SK-N-SH treated with all-trans-retinoic acid at 6 μM for 48 hours (cell line): ENCODE measurements at regions not wholly inside any gene's neighbourhood (a gene's known extent, or its start where the extent isn't known, plus 50 kb on each side); places are given as distances from the start of the nearest gene placed in this dataset.

Source experiments
- ATAC-seq: fragments of 200-7000 bp; cut with Tn5 transposase; 3 replicates; pipeline ENCODE4 v1.9.1; 2020; ENCODE audit warnings: mild to moderate bottlenecking, moderate library complexity
- BACH2 ChIP-seq: fragments of 250-450 bp; sonication (Bioruptor Pico); IDR thresholded peaks from 2 replicates; pipeline ENCODE4 v1.9.0; 2021; ENCODE audit warnings: mild to moderate bottlenecking, borderline replicate concordance
- CSRNP3 ChIP-seq: fragments of 250-450 bp; sonication (Bioruptor Pico); IDR thresholded peaks from 2 replicates; pipeline ENCODE4 v1.5.1; 2021; ENCODE audit warnings: mild to moderate bottlenecking, moderate library complexity
- ESRRG ChIP-seq: fragments of 250-450 bp; sonication (Bioruptor Pico); IDR thresholded peaks from 2 replicates; pipeline ENCODE4 v1.6.1; 2021; ENCODE audit warnings: mild to moderate bottlenecking
- ISL1 ChIP-seq: fragments of 250-450 bp; sonication (Bioruptor Pico); IDR thresholded peaks from 2 replicates; pipeline ENCODE4 v2.1.2; 2022; ENCODE audit warnings: mild to moderate bottlenecking, moderate library complexity
- PPARA ChIP-seq: fragments of 250-450 bp; sonication (Bioruptor Pico); IDR thresholded peaks from 2 replicates; pipeline ENCODE4 v1.5.0; 2020; ENCODE audit warnings: mild to moderate bottlenecking, borderline replicate concordance
- RARB ChIP-seq: fragments of 250-450 bp; sonication (Bioruptor Pico); IDR thresholded peaks from 2 replicates; pipeline ENCODE4 v1.8.0; 2021; ENCODE audit warnings: mild to moderate bottlenecking, moderate library complexity
- SNAI2 ChIP-seq: fragments of 250-450 bp; sonication (Bioruptor Pico); IDR thresholded peaks from 2 replicates; pipeline ENCODE4 v1.5.0; 2020; ENCODE audit warnings: mild to moderate bottlenecking, moderate library complexity
- TCF4 ChIP-seq: fragments of 250-450 bp; sonication (Bioruptor Pico); IDR thresholded peaks from 2 replicates; pipeline ENCODE4 v1.8.0; 2021; ENCODE audit warnings: mild to moderate bottlenecking, moderate library complexity, borderline replicate concordance
- TOX ChIP-seq: fragments of 250-450 bp; sonication (Bioruptor Pico); IDR thresholded peaks from 2 replicates; pipeline ENCODE4 v1.8.0; 2021; ENCODE audit warnings: mild to moderate bottlenecking, moderate library complexity, borderline replicate concordance
- TSHZ2 ChIP-seq: fragments of 250-450 bp; sonication (Bioruptor Pico); IDR thresholded peaks from 2 replicates; pipeline ENCODE4 v1.5.0; 2020; ENCODE audit warnings: mild to moderate bottlenecking, moderate library complexity
- ZC3H10 ChIP-seq: fragments of 250-450 bp; sonication (Bioruptor Pico); IDR thresholded peaks from 2 replicates; pipeline ENCODE4 v1.5.1; 2021; ENCODE audit warnings: mild to moderate bottlenecking, moderate library complexity
- ZFP3 ChIP-seq: fragments of 250-450 bp; sonication (Bioruptor Pico); IDR thresholded peaks from 2 replicates; pipeline ENCODE4 v1.5.0; 2020; ENCODE audit warnings: mild to moderate bottlenecking, moderate library complexity
- ZFP30 ChIP-seq: fragments of 450-650 bp; formaldehyde crosslinking; IDR thresholded peaks from 2 replicates; pipeline ENCODE4 v1.5.0; 2022; ENCODE audit warnings: mild to moderate bottlenecking, moderate library complexity
- ZNF565 ChIP-seq: fragments of 450-650 bp; formaldehyde crosslinking; conservative IDR thresholded peaks from 2 replicates; pipeline ENCODE4 v1.5.0; 2020; ENCODE audit warnings: low read depth, mild to moderate bottlenecking, moderate library complexity
- TF ChIP-seq, protein P1 (sequence below): fragments of 250-450 bp; sonication (Bioruptor Pico); IDR thresholded peaks from 2 replicates; pipeline ENCODE4 v1.5.1; 2020; ENCODE audit warnings: low read depth, mild to moderate bottlenecking, moderate library complexity
- TF ChIP-seq, protein P2 (sequence below): fragments of 250-450 bp; sonication (Bioruptor Pico); IDR thresholded peaks from 2 replicates; pipeline ENCODE4 v1.8.0; 2020; ENCODE audit warnings: mild to moderate bottlenecking, moderate library complexity, borderline replicate concordance

DNA sequence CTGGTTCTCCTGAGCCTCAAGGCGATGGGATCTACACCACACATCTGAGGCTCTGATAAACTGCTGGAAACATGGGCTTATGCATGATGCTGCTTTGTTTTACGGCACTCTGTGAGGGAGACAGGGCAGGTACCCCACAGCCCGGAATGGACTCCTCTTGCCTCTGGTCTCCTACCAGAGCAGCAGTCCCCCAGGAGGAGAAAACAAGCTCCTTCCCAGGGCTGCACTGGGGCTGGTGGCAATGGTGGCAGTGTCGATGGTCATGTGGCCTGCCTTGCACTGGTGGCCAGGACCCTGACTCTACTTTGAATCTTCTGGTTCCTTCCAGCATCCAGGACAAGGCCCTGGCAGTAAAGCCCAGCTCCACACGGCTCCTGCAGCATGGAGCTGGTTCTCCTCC is 79.4 kb downstream of the TOMM20 start:
- TF ChIP-seq TCF4 (CRISPR knock-in tag) (no peak), ZFP3 (CRISPR knock-in tag) (no peak)

GRCh38 chr1:235047331-235047871 is 81.2 kb downstream of the TOMM20 start:
- TF ChIP-seq ZFP30 (CRISPR knock-in tag), result no peak
- TF ChIP-seq RARB (CRISPR knock-in tag), result no peak
- no peak for TF ChIP-seq TCF4 (CRISPR knock-in tag)
- TF ChIP-seq PPARA (CRISPR knock-in tag), result no peak
- no peak for TF ChIP-seq CSRNP3 (CRISPR knock-in tag)
- TF ChIP-seq ESRRG, result no peak
- TF ChIP-seq ISL1 (CRISPR knock-in tag), result no peak
- TF ChIP-seq, protein P1, sequence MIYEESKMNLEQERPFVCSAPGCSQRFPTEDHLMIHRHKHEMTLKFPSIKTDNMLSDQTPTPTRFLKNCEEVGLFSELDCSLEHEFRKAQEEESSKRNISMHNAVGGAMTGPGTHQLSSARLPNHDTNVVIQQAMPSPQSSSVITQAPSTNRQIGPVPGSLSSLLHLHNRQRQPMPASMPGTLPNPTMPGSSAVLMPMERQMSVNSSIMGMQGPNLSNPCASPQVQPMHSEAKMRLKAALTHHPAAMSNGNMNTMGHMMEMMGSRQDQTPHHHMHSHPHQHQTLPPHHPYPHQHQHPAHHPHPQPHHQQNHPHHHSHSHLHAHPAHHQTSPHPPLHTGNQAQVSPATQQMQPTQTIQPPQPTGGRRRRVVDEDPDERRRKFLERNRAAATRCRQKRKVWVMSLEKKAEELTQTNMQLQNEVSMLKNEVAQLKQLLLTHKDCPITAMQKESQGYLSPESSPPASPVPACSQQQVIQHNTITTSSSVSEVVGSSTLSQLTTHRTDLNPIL (CRISPR knock-in tag), result no peak
- TF ChIP-seq ZNF565 (CRISPR knock-in tag), result no peak
- no peak for TF ChIP-seq TSHZ2 (CRISPR knock-in tag)
- TF ChIP-seq ZFP3 (CRISPR knock-in tag), result no peak
- ATAC-seq, result peak; percentile 27

More for the DNA sequence above, 79.4 kb downstream of the TOMM20 start:
- no peak for ATAC-seq

DNA sequence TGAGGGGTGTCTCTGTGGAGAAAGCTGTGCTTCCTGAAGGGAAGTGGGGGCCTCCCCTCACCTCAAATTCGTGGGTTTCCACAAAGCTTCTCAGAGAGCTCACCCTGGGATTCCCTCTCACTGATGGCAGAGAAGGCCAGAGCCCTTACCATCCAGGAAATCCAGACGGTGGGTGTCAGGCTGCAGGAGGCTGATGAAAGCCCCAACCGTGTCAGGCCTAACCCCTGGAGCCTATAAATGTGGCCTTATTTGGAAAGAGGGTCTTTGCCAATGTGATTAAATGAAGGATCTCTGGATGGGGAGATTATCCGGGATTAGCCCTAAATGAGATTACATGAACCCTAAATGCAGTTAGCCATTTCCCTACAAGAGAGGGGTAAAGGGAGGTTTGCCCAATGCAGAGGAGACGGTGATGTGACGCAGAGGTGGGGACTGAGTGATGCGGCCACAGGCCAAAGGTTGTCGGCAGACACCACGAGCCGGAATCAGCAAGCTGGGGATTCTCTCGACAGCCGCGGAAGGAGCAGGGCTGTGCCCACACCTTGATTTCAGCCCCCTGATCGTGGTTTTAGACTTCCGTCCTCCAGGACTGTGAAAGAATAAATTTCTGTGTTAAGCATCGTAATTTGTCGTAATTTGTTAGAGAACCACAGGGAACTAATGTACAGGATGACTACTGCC is 82.6 kb downstream of the TOMM20 start:
- TF ChIP-seq RARB (CRISPR knock-in tag), result no peak
- ATAC-seq, result no peak

DNA sequence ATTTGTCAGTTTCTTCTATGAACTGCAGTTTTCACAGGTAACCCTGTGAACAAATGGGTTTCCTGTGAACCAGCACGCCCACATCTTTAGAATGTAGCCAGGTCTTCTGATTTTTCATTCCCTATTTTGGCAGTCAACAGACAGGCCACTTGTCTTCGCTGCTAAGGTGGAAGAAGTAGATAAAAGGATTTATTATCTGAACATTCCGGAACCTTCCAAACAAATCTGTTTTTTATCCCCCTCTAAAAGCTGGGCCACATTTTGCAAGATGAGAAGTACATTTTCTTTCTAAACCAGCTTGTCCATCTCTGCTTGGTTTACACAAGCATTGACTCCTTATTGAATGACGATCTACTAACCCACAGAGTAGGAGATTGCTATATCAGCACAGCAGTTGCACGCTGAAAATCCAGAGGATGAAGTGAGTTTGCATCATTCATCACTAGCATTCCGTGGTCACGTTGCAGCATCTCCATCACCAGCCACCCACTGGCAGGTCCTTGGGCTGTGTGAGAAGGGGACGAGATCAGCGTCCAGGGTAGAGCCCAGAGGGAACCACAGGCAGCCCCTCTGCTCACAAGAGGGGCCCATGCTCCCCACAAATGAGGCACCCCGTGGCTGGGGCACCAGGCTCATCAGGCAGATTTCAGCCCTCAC is 83.5 kb downstream of the TOMM20 start:
- no peak for ATAC-seq
- TF ChIP-seq, protein P2, sequence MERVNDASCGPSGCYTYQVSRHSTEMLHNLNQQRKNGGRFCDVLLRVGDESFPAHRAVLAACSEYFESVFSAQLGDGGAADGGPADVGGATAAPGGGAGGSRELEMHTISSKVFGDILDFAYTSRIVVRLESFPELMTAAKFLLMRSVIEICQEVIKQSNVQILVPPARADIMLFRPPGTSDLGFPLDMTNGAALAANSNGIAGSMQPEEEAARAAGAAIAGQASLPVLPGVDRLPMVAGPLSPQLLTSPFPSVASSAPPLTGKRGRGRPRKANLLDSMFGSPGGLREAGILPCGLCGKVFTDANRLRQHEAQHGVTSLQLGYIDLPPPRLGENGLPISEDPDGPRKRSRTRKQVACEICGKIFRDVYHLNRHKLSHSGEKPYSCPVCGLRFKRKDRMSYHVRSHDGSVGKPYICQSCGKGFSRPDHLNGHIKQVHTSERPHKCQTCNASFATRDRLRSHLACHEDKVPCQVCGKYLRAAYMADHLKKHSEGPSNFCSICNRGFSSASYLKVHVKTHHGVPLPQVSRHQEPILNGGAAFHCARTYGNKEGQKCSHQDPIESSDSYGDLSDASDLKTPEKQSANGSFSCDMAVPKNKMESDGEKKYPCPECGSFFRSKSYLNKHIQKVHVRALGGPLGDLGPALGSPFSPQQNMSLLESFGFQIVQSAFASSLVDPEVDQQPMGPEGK, result no peak
- TF ChIP-seq BACH2 (CRISPR knock-in tag) (no peak), ZFP30 (CRISPR knock-in tag) (no peak), ZNF565 (CRISPR knock-in tag) (no peak), TCF4 (CRISPR knock-in tag) (no peak), TSHZ2 (CRISPR knock-in tag) (no peak), ESRRG (no peak), ZC3H10 (CRISPR knock-in tag) (no peak), SNAI2 (CRISPR knock-in tag) (no peak), ISL1 (CRISPR knock-in tag) (no peak), TOX (CRISPR knock-in tag) (no peak)
- TF ChIP-seq, protein P1 (CRISPR knock-in tag), result no peak
